Fibroblast of the aortic adventitia (primary cell): ENCODE measurements at regions not wholly inside any gene's neighbourhood (a gene's known extent, or its start where the extent isn't known, plus 50 kb on each side); places are given as distances from the start of the nearest gene placed in this dataset.

Experiments
- DNase-seq: peaks from one replicate; pipeline ENCODE4 v3.0.0-alpha.2; 2010; ENCODE audit warnings: low read depth
- H3K4me3 ChIP-seq: 2 replicates; pipeline ENCODE4 v1.5.1; 2011; ENCODE audit warnings: low read depth, mild to moderate bottlenecking, control low read depth, low read length, moderate library complexity
- TF ChIP-seq, protein P1 (sequence below): IDR thresholded peaks from 2 replicates; pipeline ENCODE4 v1.5.1; 2011; ENCODE audit warnings: mild to moderate bottlenecking, low read length, control low read depth, inconsistent platforms; ENCODE audit not compliant: insufficient read depth

GRCh38 chr1:163807331-163808049 lies 485.7 kb downstream of the NUF2 start:
- H3K4me3 ChIP-seq, result no peak overlapping the region

GRCh38 chr1:163813251-163813650 lies 491.5 kb downstream of the NUF2 start:
- DNase-seq, result no peak
- TF ChIP-seq, protein P1, sequence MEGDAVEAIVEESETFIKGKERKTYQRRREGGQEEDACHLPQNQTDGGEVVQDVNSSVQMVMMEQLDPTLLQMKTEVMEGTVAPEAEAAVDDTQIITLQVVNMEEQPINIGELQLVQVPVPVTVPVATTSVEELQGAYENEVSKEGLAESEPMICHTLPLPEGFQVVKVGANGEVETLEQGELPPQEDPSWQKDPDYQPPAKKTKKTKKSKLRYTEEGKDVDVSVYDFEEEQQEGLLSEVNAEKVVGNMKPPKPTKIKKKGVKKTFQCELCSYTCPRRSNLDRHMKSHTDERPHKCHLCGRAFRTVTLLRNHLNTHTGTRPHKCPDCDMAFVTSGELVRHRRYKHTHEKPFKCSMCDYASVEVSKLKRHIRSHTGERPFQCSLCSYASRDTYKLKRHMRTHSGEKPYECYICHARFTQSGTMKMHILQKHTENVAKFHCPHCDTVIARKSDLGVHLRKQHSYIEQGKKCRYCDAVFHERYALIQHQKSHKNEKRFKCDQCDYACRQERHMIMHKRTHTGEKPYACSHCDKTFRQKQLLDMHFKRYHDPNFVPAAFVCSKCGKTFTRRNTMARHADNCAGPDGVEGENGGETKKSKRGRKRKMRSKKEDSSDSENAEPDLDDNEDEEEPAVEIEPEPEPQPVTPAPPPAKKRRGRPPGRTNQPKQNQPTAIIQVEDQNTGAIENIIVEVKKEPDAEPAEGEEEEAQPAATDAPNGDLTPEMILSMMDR, result no peak
- no peak overlapping the region for H3K4me3 ChIP-seq

More at GRCh38 chr1:163807331-163808049, 485.7 kb downstream of the NUF2 start:
- TF ChIP-seq, protein P1, result no peak
- no peak for DNase-seq

- no peak overlapping the region for H3K4me3 ChIP-seq
- DNase-seq, result peak; percentile 17
- TF ChIP-seq, protein P1, result no peak
Observed at GRCh38 chr1:163820226-163820625, 498.5 kb downstream of the NUF2 start.

DNA sequence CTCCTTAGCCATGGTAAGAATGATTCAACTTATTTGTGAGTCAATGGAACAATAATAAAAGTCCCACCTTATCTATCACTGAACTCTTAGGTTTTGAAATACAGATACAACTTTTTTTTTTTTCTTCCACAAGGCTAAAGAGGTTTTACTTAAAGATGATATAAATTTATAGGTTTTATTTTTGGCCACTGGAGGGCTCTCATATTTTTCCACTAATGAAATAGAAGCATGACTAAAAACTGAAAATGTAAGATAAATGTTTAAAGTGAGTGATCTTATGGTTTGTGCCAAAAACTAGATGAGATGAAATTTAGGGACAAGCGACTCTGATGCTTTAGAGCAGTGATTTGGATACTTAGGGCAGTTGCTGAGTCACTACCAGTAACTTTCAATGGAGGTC lies 499.0 kb downstream of the NUF2 start:
- peak; percentile 60 for DNase-seq
- H3K4me3 ChIP-seq, result no peak overlapping the region
- TF ChIP-seq, protein P1, result peak; percentile 23

- no peak overlapping the region for H3K4me3 ChIP-seq
- TF ChIP-seq, protein P1, result no peak
- DNase-seq, result no peak
Observed at GRCh38 chr1:163821679-163822078, 499.9 kb downstream of the NUF2 start.

- DNase-seq, result peak; percentile 55
- TF ChIP-seq, protein P1, result no peak
Observed at GRCh38 chr1:163823017-163823416, 501.3 kb downstream of the NUF2 start.

GRCh38 chr1:163824006-163824405 lies 502.3 kb downstream of the NUF2 start:
- no peak overlapping the region for H3K4me3 ChIP-seq
- TF ChIP-seq, protein P1, result no peak
- DNase-seq, result peak; percentile 97

More at GRCh38 chr1:163823017-163823416, 501.3 kb downstream of the NUF2 start:
- no peak overlapping the region for H3K4me3 ChIP-seq
